Neural cell (in vitro differentiated cells): ENCODE measurements at regions not wholly inside any gene's neighbourhood (a gene's known extent, or its start where the extent isn't known, plus 50 kb on each side); places are given as distances from the start of the nearest gene placed in this dataset.

Source experiments
- H2AFZ ChIP-seq: fragments of 200-600, 300-800 bp; sonication (generic), shearing (Covaris generic); 2 replicates; pipeline ENCODE4 v1.6.0; 2014; ENCODE audit warnings: low read depth, mild to moderate bottlenecking, antibody characterized with exemption, low read length, moderate library complexity
- H3F3A ChIP-seq: fragments of 200-600 bp; shearing (Covaris generic); 2 replicates; pipeline ENCODE4 v1.6.1; 2016; ENCODE audit warnings: mild to moderate bottlenecking, moderate library complexity, mixed read lengths, antibody characterized with exemption, low read length; ENCODE audit not compliant: insufficient read depth, poor library complexity, severe bottlenecking
- H3K27ac ChIP-seq: fragments of 200-600, 300-800 bp; sonication (generic), shearing (Covaris generic); 2 replicates; pipeline ENCODE4 v1.5.1; 2014; ENCODE audit warnings: mild to moderate bottlenecking, low read length, moderate library complexity
- H3K27me3 ChIP-seq: fragments of 300-800, 200-600 bp; sonication (generic), shearing (Covaris generic); 2 replicates; pipeline ENCODE4 v1.6.0; 2014; ENCODE audit warnings: mild to moderate bottlenecking, low read depth, low read length, moderate library complexity; ENCODE audit not compliant: insufficient read depth
- H3K36me3 ChIP-seq: fragments of 300-800, 200-600 bp; sonication (generic), shearing (Covaris generic); 2 replicates; pipeline ENCODE4 v1.5.1; 2014; ENCODE audit warnings: mild to moderate bottlenecking, antibody characterized with exemption, low read length, moderate library complexity; ENCODE audit not compliant: insufficient read depth
- H3K4me2 ChIP-seq: fragments of 300-800, 200-600 bp; sonication (generic), shearing (Covaris generic); 2 replicates; pipeline ENCODE4 v1.6.0; 2014; ENCODE audit warnings: mild to moderate bottlenecking, low read length
- H3K4me3 ChIP-seq: fragments of 300-800, 200-600 bp; sonication (generic), shearing (Covaris generic); 2 replicates; pipeline ENCODE4 v1.5.1; 2014; ENCODE audit warnings: mild to moderate bottlenecking, low read length, moderate library complexity
- H3K79me2 ChIP-seq: fragments of 200-600 bp; shearing (Covaris generic); replicated peaks from 2 replicates; pipeline ENCODE4 v1.6.0; 2014; ENCODE audit warnings: mild to moderate bottlenecking, low read length, moderate library complexity; ENCODE audit not compliant: insufficient read depth
- H3K9ac ChIP-seq: fragments of 300-800, 200-600 bp; sonication (generic), shearing (Covaris generic); 2 replicates; pipeline ENCODE4 v1.6.1; 2016; ENCODE audit warnings: mild to moderate bottlenecking, low read length, mixed read lengths
- H3K9me2 ChIP-seq: fragments of 200-600 bp; shearing (Covaris generic); 2 replicates; pipeline ENCODE4 v1.6.1; 2016; ENCODE audit warnings: mild to moderate bottlenecking, low read length, mixed read lengths; ENCODE audit not compliant: insufficient read depth
- H3K9me3 ChIP-seq: fragments of 200-600, 300-800 bp; sonication (generic), shearing (Covaris generic); 2 replicates; pipeline ENCODE4 v1.6.1; 2016; ENCODE audit warnings: mild to moderate bottlenecking, mixed run types, low read length, moderate library complexity, mixed read lengths
- H4K20me1 ChIP-seq: fragments of 200-600 bp; shearing (Covaris generic); 2 replicates; pipeline ENCODE4 v1.6.1; 2016; ENCODE audit warnings: mild to moderate bottlenecking, mixed run types; ENCODE audit not compliant: insufficient read depth
- EP300 ChIP-seq: fragments of 450-650 bp; conservative IDR thresholded peaks from 2 replicates; pipeline ENCODE4 v1.6.1; 2014; ENCODE audit warnings: antibody characterized with exemption, mild to moderate bottlenecking, moderate library complexity; ENCODE audit not compliant: poor library complexity, severe bottlenecking
- EZH2 ChIP-seq: fragments of 200-600, 300-800 bp; shearing (Covaris generic), sonication (generic); IDR thresholded peaks from 2 replicates; pipeline ENCODE4 v1.6.1; 2014; ENCODE audit warnings: antibody characterized with exemption, low read length, borderline replicate concordance, mild to moderate bottlenecking; ENCODE audit not compliant: insufficient read depth, poor library complexity, severe bottlenecking
- MXI1 ChIP-seq: fragments of 450-650 bp; conservative IDR thresholded peaks from 2 replicates; pipeline ENCODE4 v1.6.1; 2014; ENCODE audit warnings: antibody characterized with exemption, mild to moderate bottlenecking; ENCODE audit not compliant: poor library complexity, severe bottlenecking
- POLR2AphosphoS5 ChIP-seq: IDR thresholded peaks from 2 replicates; pipeline ENCODE4 v1.6.1; 2012
- RAD21 ChIP-seq: fragments of 450-650 bp; conservative IDR thresholded peaks from 2 replicates; pipeline ENCODE4 v1.6.1; 2014; ENCODE audit warnings: antibody characterized with exemption, mild to moderate bottlenecking, moderate library complexity
- SMC3 ChIP-seq: fragments of 450-650 bp; conservative IDR thresholded peaks from 2 replicates; pipeline ENCODE4 v1.6.1; 2014; ENCODE audit warnings: antibody characterized with exemption, mild to moderate bottlenecking, moderate library complexity; ENCODE audit not compliant: poor library complexity
- TAF1 ChIP-seq: IDR thresholded peaks from 2 replicates; pipeline ENCODE4 v1.6.1; 2012; ENCODE audit warnings: low read depth
- TF ChIP-seq, protein P1 (sequence below): fragments of 450-650 bp; IDR thresholded peaks from 2 replicates; pipeline ENCODE4 v1.5.1; 2014; ENCODE audit warnings: antibody characterized with exemption, mild to moderate bottlenecking, moderate library complexity; ENCODE audit not compliant: poor library complexity, severe bottlenecking
- TF ChIP-seq, protein P2 (sequence below): IDR thresholded peaks from 2 replicates; pipeline ENCODE4 v1.6.1; 2012; ENCODE audit warnings: borderline replicate concordance

DNA sequence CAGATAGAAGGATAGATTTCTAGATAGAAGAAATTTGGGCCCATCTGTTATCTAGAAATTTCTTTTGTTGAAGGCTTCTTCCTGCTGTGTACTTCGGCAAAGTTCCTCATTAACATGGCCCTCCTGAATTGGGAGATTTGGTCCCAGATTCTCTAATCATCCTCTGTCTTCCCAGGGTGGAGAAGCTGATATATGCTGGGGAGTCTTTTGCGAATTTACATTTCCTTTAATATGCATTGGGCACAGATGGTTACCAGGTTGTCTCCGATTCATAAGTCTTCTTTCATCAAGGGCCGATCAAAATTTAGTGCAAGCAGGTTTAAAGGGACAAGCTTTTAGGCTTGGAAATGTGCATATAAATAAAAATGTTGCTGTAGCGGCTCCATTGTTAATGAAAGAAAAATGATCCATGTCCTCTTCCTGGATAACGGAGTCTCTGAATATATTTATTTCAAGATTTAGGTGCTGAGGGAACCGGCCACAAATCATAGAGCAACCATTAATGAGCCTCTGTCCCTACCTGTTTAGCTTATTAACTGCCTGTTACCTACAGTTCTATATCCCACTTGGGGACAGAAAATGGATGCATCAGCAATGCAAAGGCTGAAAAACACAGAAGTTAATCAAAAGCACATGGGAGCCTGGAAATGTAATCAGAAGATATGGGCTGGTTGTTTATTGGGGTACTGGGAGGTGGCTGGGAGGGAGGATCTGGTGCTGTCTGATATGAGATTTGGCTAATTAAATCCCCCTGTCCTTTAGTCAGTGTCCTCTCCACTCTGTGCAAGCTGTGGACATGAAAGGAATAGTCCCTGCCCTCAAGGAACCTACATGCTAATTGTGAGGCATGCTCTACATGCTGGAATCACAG lies 234.7 kb downstream of the MAN2A1 start:
- Histone ChIP-seq H2AFZ (no peak overlapping the region), H4K20me1 (no peaks in the 10 kb centered on the region), H3K4me2 (no peak overlapping the region), H3K4me3 (no peak overlapping the region), H3K27ac (no peak overlapping the region), H3K79me2 (no peaks in the 10 kb centered on the region), H3F3A (no peaks in the 10 kb centered on the region), H3K9ac (no peak overlapping the region), H3K9me2 (no peaks in the 10 kb centered on the region), H3K36me3 (no peaks in the 10 kb centered on the region), H3K27me3 (no peaks in the 10 kb centered on the region), H3K9me3 (no peaks in the 10 kb centered on the region)
- TF ChIP-seq, protein P1, sequence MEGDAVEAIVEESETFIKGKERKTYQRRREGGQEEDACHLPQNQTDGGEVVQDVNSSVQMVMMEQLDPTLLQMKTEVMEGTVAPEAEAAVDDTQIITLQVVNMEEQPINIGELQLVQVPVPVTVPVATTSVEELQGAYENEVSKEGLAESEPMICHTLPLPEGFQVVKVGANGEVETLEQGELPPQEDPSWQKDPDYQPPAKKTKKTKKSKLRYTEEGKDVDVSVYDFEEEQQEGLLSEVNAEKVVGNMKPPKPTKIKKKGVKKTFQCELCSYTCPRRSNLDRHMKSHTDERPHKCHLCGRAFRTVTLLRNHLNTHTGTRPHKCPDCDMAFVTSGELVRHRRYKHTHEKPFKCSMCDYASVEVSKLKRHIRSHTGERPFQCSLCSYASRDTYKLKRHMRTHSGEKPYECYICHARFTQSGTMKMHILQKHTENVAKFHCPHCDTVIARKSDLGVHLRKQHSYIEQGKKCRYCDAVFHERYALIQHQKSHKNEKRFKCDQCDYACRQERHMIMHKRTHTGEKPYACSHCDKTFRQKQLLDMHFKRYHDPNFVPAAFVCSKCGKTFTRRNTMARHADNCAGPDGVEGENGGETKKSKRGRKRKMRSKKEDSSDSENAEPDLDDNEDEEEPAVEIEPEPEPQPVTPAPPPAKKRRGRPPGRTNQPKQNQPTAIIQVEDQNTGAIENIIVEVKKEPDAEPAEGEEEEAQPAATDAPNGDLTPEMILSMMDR, result no peak
- TF ChIP-seq POLR2AphosphoS5, result no peak
- no peak for TF ChIP-seq EZH2
- no peak for TF ChIP-seq EP300
- TF ChIP-seq SMC3, result no peak
- no peak for TF ChIP-seq RAD21
- TF ChIP-seq TAF1, result no peak
- TF ChIP-seq, protein P2, sequence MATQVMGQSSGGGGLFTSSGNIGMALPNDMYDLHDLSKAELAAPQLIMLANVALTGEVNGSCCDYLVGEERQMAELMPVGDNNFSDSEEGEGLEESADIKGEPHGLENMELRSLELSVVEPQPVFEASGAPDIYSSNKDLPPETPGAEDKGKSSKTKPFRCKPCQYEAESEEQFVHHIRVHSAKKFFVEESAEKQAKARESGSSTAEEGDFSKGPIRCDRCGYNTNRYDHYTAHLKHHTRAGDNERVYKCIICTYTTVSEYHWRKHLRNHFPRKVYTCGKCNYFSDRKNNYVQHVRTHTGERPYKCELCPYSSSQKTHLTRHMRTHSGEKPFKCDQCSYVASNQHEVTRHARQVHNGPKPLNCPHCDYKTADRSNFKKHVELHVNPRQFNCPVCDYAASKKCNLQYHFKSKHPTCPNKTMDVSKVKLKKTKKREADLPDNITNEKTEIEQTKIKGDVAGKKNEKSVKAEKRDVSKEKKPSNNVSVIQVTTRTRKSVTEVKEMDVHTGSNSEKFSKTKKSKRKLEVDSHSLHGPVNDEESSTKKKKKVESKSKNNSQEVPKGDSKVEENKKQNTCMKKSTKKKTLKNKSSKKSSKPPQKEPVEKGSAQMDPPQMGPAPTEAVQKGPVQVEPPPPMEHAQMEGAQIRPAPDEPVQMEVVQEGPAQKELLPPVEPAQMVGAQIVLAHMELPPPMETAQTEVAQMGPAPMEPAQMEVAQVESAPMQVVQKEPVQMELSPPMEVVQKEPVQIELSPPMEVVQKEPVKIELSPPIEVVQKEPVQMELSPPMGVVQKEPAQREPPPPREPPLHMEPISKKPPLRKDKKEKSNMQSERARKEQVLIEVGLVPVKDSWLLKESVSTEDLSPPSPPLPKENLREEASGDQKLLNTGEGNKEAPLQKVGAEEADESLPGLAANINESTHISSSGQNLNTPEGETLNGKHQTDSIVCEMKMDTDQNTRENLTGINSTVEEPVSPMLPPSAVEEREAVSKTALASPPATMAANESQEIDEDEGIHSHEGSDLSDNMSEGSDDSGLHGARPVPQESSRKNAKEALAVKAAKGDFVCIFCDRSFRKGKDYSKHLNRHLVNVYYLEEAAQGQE, result no peak
- TF ChIP-seq MXI1, result no peak

DNA sequence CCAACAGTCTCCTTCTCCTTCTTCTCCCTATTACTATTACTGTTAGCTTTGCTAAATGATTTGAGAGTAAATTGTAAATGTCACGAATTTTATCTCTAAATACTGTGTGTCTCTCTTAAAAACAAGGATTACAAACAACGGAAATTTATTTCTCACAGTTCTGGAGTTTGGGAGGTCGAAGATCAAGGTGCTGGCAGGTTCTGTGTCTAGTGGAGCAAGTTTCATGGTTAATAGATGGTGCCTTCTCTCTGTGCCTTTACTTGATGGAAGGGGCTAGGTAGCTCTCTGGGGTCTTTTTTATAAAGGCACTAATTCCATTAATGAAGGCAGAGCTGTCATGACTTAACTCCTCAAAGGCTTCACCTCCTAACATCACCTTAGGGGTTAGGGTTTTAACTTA lies 237.9 kb downstream of the MAN2A1 start:
- Histone ChIP-seq H4K20me1 (no peaks in the 10 kb centered on the region), H3K36me3 (no peaks in the 10 kb centered on the region), H2AFZ (no peak overlapping the region), H3K4me2 (no peak overlapping the region), H3K9me3 (no peaks in the 10 kb centered on the region), H3K9me2 (no peaks in the 10 kb centered on the region), H3K27me3 (no peaks in the 10 kb centered on the region), H3K27ac (no peak overlapping the region), H3K4me3 (no peak overlapping the region), H3K9ac (no peak overlapping the region), H3F3A (no peaks in the 10 kb centered on the region), H3K79me2 (no peaks in the 10 kb centered on the region)
- no peak for TF ChIP-seq EZH2
- no peak for TF ChIP-seq EP300
- TF ChIP-seq, protein P1, result no peak
- no peak for TF ChIP-seq TAF1
- no peak for TF ChIP-seq POLR2AphosphoS5
- TF ChIP-seq SMC3, result no peak
- TF ChIP-seq, protein P2, result no peak
- no peak for TF ChIP-seq MXI1
- TF ChIP-seq RAD21, result no peak
